Stimulated activated CD4-positive, alpha-beta T cell treated with anti-CD3 and anti-CD28 coated beads, TNF-alpha, amount 100 ng/mL, for 4 hours (primary cell): ENCODE measurements at regions not wholly inside any gene's neighbourhood (a gene's known extent, or its start where the extent isn't known, plus 50 kb on each side); places are given as distances from the start of the nearest gene placed in this dataset.

ENCODE experiments used
- DNase-seq, 3 experiments: peaks; one replicate each; pipeline ENCODE4 v3.0.0-alpha.2; 2020; ENCODE audit warnings: low read depth in 3 of 3

GRCh38 chr1:25104932-25105561, 127.3 kb downstream of the SYF2 start:
- no peak for DNase-seq

GRCh38 chr1:25103164-25103795, 129.0 kb downstream of the SYF2 start:
- DNase-seq, result no peak

DNA sequence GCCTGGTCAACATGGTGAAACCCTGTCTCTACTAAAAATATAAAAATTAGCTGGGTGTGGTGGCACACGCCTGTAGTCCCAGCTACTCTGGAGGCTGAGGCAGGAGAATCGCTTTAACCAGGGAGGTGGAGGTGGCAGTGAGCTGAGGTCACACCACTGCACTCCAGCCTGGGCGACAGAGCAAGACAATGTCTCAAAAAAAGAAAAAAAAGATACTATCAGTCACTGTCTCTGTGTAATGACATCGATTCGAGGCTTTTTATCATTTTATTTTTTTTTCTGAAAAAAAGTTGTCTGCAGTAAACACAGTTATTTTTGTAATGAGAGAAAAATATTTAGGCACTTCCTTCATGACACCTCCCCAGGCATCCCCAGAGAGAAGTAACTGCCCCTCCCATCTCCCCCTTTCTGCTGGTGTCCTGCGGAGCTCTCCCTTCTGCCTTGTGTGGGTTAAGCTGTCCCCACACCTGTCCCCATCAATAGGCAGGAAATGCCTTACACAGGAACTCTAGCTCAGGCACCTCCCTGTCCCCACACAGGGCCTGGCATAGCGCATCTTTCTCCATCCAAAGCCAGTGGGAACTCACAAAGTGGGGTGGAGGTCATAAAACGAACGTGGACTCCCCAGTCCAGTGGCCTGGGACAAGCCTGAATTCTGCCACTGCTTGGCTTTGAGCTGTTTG, 132.0 kb downstream of the SYF2 start:
- DNase-seq, result no peak

DNA sequence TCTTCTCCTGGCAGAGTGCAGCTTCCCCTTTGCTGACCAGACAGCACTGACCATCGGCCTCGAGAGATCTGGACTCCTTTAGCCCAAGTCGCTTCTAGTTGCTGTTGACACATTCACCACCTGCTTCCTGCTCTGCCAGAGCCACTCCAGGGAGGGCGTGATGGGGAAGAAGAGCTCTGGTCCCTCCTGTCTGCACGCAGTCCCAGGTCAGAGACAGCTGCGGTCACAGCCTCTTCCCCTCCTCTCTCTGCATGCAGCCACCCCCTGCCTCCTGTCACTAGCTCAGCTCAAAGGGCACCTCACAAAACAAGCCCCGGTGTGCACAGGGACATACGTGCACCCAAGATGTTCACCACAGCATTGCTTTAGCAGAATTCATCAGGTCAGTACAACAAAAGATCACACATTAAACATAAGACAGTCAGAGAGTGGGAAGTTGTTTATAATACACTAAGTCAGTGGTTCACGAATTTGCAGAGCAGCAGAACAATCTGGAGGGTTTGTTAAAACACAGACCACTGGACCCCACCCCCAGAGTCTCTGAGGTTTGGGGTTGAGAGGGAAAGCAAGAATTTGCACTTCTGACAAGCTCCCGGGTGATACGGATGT, 132.9 kb downstream of the SYF2 start:
- no peak for DNase-seq

- DNase-seq, result no peak
Observed at GRCh38 chr1:25098717-25099116, 133.6 kb downstream of the SYF2 start.

- no peak for DNase-seq
Observed at GRCh38 chr1:25096307-25097150, 135.8 kb downstream of the SYF2 start.

GRCh38 chr1:25095635-25096200, 136.6 kb downstream of the SYF2 start:
- DNase-seq, result no peak

DNA sequence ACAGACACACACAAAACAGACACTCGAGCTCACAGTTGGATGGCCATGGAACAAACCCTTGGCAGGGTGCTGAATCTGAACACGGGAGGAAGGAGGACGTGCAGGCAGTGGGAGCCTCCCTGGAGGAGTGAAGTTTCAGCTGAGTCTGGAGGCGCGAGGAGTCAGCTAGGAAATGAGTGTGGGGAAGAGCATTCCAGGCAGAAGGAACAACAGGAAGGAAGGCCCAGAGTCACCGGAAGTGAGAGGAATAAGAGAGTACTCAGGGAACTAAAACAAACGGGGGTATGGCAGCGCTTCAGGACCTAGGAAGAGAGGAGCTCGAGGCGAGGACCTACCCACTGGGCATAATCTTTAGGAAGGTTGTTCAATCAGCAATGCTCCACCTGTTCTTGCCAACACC, 137.3 kb downstream of the SYF2 start:
- DNase-seq, result no peak

DNA sequence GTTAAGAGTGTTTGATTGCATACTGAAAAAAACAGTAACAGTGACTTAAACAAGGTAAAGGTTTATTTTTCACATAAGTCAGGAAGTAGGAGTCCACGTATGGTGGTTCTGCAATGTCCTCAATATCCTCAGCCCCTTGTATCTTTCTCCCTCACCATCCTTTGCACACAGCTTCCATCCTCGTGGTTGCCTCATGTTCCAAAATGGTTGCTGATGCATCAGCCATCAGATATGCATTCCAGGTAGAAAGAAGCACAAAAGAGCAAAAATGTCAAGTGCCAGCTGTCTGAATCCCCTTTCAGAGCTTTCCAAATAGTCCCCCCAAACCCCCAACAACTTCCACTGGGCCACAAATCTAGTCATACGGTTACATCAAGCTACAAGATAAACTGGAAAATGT, 138.1 kb downstream of the SYF2 start:
- DNase-seq, result no peak

DNA sequence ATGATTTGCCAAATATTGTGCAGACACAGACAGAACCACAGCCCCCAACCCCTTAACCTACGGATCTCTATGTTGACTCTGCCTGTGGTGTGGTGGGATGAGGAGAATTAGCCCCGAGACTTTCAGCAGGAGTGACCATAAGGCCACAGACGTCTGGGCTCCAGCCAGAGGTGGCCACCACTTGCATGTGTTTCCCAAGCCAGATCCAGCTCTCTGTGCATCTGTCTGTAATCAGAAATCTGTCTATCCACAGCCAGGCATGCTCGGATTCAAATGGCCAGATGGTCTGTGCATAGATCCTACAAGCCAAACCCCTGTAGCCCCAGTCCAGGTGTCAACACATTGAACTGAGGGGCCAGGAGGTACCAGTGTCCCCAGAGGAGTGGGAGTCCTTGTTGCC, 140.6 kb downstream of the SYF2 start:
- no peak for DNase-seq

- DNase-seq, result no peak
Observed at GRCh38 chr1:25090707-25091422, 141.4 kb downstream of the SYF2 start.

GRCh38 chr1:25089772-25090171, 142.5 kb downstream of the SYF2 start:
- DNase-seq, result no peak

- no peak for DNase-seq
Observed at GRCh38 chr1:25088946-25089345, 143.4 kb downstream of the SYF2 start.

DNA sequence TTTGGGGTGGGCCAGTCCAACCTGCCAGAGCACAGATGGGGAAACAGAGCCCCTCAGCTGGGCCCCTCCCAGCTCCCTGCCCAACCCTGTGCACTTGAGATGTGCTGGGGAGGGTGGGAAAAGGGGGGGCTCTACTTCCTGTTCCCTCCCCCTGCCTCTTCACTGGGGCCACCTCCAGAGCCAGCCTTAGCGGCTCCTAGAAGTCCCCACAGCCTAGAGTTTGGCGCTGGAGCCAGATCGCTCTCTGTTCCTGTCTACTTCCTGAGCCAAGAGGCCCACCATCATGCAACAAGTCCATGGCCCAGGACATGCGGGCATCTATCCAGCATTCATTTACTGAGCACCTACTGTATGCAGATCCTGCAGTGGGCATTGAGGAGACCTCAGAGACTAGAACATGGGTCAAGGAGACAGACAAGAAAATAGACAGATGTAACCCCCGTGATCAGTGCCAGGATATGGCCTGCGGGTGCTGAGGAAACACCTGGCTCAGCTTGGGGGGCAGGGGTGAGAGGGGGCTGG, 144.1 kb downstream of the SYF2 start:
- no peak for DNase-seq

GRCh38 chr1:25086518-25087079, 145.7 kb downstream of the SYF2 start:
- no peak for DNase-seq

DNA sequence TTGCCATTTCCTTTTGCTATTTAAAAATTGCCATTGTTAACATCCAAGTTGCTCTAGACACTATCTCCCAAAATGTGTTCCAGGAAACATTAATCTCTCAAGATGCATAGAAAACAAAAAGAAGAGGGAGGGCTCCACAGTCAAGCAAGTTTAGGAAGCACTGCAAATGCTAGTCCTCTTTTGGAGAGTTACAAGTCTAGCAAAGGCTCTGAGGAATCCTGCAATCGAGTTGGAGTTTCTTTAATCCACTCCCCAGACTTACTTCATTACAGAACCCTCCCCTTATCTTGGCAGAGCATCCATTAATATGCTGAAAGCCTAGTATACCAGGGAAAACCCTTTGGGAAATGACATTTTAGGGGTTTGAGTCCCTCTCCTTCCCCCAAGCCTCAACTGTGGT, 147.9 kb downstream of the SYF2 start:
- DNase-seq, result no peak

GRCh38 chr1:25083481-25084345, 148.6 kb downstream of the SYF2 start:
- no peak for DNase-seq

DNA sequence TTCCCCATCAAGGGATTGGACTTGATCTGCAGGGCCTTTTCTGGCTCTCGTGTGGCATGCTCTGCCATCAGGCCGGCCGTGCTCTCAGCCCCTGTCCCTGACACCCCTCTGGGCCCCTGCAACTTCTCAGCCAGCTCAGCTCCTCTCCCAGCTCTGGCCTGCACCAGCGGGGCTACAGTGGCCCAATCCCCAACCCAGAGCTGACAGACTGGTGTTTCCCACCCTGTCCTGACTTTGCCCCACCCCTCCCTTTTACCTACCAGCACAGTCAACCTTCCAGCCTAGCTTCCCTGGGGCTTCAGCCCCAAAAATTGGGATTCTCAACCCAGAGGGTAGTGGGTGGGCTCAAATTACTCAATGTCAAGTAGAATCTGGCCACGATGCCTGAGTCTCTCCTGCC, 149.3 kb downstream of the SYF2 start:
- DNase-seq, result no peak

- DNase-seq, result no peak
Observed at GRCh38 chr1:25082216-25082899, 149.9 kb downstream of the SYF2 start.
